GM12864 (cell line): ENCODE measurements at regions not wholly inside any gene's neighbourhood (a gene's known extent, or its start where the extent isn't known, plus 50 kb on each side); places are given as distances from the start of the nearest gene placed in this dataset.

Source experiments
- DNase-seq: peaks from one replicate; pipeline ENCODE4 v3.0.0-alpha.2; 2011; ENCODE audit warnings: low read depth
- H3K4me3 ChIP-seq: 2 replicates; pipeline ENCODE4 v1.5.1; 2011; ENCODE audit warnings: mild to moderate bottlenecking, low read depth, low read length, control low read depth
- TF ChIP-seq, protein P1 (sequence below): IDR thresholded peaks from 2 replicates; pipeline ENCODE4 v1.5.1; 2011; ENCODE audit warnings: low read depth, mild to moderate bottlenecking, moderate library complexity, low read length, control low read depth, inconsistent platforms; ENCODE audit errors: missing control alignments

DNA sequence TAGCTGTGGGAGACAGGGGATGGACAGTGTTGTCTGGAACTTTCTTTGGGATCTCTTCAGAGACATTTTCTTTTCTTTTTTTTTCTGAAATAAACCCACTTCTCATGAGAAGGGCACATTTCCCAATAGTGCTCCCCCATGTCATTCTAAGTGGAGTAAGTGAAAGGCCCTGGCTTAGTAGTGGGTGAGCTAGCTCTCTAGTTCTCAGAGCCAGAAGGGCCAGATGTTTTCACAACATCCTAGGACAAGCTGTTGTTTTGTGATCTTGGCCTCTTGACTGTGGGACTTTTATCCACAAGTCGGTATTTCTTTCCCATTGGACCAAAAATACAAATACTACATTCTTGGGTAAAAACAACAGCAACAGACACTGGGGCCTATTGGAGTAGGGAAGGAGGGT is 607.7 kb upstream of the TENM4 start:
- no peak for DNase-seq
- H3K4me3 ChIP-seq = no peak overlapping the region
- TF ChIP-seq, protein P1, sequence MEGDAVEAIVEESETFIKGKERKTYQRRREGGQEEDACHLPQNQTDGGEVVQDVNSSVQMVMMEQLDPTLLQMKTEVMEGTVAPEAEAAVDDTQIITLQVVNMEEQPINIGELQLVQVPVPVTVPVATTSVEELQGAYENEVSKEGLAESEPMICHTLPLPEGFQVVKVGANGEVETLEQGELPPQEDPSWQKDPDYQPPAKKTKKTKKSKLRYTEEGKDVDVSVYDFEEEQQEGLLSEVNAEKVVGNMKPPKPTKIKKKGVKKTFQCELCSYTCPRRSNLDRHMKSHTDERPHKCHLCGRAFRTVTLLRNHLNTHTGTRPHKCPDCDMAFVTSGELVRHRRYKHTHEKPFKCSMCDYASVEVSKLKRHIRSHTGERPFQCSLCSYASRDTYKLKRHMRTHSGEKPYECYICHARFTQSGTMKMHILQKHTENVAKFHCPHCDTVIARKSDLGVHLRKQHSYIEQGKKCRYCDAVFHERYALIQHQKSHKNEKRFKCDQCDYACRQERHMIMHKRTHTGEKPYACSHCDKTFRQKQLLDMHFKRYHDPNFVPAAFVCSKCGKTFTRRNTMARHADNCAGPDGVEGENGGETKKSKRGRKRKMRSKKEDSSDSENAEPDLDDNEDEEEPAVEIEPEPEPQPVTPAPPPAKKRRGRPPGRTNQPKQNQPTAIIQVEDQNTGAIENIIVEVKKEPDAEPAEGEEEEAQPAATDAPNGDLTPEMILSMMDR = no peak

DNA sequence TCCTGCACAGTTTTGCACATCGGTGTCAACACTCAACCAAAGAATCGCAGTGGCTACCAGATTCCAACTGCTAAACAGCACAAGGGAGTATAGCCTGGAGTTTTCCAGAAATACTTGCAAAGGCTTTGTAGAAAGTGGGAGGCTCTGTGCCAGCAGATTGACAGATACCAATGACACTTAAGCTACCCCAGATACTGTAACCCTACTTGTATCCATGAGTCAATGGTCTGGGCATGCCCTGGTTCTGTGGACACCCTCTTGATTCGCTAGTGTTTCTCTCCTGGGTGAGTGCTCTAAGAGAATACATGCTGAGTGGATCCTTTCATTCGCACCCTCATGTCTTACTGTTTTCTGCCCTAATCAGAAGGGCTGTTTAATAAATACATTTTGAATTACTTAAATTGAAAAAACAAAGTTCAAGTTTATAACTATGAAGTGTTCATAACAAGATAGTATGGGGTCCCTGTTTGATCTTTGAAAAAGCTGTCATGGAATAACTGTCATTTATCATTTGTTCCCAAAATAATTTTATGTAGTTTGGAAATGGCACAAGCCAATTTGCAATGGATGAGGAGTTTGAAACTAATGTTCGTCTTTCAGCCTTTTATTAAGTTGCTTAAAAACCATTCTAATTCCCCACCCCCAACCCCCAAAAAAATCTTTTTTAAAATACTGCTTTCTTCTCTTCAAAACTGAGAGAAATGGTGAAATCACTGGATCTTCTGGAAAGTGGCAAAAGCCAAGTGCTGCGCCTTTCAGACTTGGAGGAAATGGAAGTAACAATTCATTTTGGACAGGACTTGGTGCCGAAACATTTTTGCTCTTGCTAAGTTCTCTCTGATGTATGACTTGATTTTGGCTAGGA is 600.5 kb upstream of the TENM4 start:
- no peak overlapping the region for H3K4me3 ChIP-seq
- no peak for DNase-seq
- TF ChIP-seq, protein P1 = no peak

DNA sequence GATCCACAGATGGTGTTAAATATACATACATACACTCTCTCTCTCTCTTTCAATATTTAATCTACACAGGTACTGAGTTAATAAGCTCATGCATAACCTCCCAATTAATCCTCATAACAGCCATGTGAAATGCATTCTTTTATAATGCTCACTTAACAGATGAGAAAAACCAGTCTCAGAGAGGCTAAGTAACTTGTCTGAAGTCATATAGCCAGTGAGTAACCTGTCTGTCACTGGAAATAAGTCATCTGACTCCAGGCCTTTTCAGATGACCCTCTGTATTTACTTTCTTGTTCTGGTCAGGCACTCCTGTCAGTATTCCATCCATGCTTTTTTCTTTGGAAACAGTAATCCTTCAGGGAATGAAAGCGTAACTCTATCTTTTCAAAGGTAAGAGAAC is 594.0 kb upstream of the TENM4 start:
- TF ChIP-seq, protein P1 = no peak
- no peak for DNase-seq
- no peak overlapping the region for H3K4me3 ChIP-seq

DNA sequence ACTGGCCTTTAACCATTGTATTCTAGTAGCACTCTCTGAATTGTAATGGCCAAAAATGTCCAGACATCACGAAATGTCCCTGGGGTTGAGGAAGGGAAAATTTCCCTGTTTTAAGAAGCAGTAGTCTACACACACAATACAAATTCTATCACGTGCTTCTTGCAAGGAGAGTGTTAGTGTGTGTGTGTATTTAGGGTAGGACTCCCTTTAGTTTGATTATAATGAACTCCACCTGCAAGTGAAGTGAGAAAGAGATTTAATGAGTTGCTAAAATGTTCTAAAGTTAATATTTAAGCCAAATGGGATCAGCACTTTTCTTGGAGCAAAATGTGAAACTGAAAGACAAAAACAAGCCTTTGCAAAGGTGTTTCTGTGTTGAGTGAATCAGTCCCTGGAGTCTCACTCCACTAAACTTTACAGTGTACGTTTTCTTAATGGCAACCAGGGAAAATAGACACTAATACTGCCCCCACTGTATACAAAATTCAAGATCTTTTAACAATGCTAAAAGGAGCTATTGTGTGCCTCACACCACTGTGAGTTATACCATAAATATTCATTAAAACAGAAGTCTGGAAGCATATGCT is 590.3 kb upstream of the TENM4 start:
- TF ChIP-seq, protein P1 = no peak
- DNase-seq = no peak
- no peak overlapping the region for H3K4me3 ChIP-seq

DNA sequence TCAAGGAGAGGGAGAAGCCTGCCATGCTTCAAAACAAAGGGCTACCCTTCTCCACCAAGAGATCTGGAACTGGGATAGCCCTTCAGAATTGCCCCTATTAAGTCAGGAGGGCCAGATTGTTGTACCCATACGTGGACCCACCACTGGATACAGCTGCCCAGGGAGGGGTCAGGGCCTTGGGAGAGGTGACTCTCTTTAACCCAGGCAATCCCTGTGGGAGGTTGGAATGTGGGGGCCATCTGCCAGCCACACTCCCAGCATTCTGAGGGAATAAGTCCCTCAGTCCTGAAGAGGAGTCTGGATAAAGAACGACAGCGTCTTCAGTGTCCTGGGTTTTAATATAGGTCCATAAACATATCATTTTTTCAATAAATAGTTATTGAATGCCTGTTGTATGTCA is 588.2 kb upstream of the TENM4 start:
- TF ChIP-seq, protein P1 = no peak
- DNase-seq = no peak
- H3K4me3 ChIP-seq = no peak overlapping the region

DNA sequence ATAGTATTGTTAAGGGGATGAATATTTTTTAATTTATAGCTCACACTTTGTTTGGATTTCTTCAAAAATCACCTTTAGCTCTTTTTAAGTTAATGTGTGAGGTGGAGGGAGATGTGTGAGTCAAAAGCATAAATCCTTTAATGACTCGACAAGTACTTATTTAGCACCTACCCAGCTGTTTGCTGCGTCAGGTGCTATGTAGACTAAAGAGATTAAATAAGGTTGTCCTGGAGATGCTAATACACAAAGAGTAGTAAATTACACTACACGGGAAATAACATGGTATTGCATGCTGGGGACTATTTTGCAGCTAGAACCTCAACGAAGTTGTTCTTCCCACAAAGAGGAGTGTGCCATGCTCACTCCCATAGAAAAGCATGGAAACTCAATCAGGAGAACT is 583.3 kb upstream of the TENM4 start:
- DNase-seq = peak; percentile 0
- TF ChIP-seq, protein P1 = no peak
- no peak overlapping the region for H3K4me3 ChIP-seq
